ENCODE measurements at regions not wholly inside any gene's neighbourhood (a gene's known extent, or its start where the extent isn't known, plus 50 kb on each side); places are given as distances from the start of the nearest gene placed in this dataset.

DNA sequence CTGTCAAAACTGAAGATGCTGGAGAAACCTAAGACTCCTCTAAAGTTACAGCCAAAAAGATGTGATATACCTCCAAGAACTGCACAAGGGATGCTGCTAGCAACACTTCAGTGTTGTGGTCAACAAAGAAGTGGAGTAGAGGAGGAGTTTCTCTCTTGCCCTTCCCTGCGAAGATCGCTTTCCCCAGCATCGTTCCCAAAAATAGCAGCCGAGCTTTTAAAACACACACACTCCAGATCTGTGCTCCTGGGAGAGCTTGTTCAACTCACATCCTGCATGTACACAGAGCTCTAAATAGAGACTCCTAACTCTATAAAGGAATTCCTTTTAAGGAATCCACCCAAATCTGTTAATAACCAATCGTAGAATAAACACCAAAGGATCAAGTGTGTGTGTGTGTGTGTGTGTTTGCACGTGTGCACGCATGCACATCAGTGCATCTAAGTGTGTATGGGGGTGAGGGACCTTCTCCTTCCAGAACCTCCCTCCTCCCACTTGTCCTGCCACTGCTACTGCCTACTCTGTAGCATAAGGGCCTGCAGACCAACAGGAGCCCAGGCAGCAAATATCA, 58.5 kb downstream of the PSMG1 start:
- no peak for DNase-seq

- DNase-seq: no peak
Observed at GRCh38 chr21:39123375-39123774, 59.9 kb downstream of the PSMG1 start.

GRCh38 chr21:39121600-39122355, 61.5 kb downstream of the PSMG1 start:
- no peak for DNase-seq

DNA sequence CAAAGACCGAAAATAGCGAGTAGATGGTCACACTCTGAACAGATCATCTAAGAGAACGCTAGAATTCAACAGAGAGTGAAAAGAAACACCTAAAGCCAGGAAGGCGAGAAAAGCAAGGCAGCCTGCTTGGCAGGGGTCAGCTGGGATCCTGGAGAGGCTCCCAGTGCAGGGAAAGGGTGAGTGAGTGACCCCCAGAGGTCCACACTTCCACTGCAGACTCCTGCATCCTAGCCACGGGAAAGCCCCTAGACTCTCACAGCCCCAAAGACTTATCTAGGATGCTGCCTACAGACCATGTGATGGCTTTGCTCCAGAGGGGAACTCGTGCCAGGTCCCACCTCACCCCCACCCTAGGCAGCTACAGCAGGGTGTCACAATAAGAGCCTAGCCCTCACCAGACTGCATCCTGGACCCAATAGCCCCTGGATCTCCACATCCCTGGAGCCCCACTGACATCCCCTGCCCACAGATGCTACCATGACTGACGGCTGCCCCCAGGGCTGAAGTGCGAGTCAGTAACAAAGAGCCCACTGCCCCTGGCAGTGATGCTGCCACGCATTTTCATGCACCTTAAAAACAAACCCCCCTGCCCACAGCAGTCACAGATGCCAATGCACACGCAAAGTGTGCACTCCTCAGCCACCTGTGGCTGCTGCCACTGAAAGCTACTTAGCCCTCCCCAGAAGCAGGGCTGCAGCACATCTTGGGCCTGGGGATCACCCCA, 62.2 kb downstream of the PSMG1 start:
- DNase-seq: no peak

DNA sequence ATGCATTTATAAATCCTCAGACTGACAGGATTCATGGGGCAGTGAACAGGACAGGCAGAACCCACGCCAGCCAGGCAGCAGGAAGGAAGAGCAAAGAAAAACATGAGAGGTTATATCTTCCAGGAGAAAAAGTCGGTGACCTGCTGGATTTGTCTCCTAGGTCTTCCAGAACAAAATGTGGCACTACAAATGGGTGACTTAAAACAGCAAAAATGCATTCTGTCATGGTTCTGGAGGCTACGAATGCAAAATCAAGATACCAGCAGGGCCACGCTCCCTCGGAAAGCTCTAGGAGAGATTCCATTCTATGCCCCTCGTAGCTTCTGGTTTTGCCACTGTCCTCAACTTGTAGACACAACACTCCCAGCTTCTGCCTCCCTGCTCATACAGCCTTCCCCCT, 63.4 kb downstream of the PSMG1 start:
- no peak for DNase-seq

DNA sequence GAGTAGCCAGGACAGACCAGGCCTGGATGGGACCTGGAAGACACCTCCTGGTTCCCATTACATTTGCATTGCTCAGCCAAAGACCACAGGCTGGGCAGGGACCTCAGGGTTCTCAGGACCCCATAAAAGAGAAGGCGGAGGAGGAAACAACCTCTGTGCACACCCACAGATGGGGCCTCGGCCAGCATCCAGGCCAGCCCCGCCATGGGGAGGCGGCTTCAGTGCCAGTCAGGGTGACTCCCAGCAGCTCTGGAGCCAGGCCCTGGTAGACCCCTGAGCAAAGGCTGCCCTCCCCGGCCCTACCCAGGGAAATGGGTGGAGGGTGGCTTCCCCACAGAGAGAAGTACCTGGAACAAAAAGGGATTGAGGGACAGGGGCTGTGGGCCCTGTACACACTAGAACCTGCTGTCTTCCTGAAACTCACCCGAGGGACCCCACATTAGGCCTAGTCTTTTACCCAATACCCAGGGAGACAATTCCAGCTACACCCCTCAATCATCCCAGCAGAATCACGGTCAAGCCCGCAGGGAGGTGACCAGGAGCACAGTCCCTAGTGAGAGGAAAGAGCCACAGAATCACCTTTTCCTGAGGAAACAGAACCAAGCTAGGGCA, 64.5 kb downstream of the PSMG1 start:
- no peak for DNase-seq

DNA sequence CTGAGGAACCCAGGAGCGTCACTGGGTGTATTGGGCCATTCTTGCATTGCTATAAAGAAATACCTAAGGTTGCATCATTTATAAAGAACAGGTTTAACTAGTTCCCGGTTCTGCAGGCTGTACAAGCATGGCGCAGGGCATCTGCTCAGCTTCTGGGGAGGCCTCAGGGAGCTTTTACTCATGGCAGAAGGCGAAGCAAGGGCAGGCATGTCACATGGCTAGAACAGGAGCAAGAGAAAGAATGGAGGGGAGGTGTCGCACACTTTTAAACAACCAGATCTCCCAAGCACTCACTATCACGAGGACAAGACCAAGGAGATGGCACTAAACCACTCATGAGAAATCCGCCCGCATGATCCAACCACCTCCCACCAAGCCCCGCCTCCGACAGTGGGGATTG, 65.2 kb downstream of the PSMG1 start:
- DNase-seq: no peak

DNA sequence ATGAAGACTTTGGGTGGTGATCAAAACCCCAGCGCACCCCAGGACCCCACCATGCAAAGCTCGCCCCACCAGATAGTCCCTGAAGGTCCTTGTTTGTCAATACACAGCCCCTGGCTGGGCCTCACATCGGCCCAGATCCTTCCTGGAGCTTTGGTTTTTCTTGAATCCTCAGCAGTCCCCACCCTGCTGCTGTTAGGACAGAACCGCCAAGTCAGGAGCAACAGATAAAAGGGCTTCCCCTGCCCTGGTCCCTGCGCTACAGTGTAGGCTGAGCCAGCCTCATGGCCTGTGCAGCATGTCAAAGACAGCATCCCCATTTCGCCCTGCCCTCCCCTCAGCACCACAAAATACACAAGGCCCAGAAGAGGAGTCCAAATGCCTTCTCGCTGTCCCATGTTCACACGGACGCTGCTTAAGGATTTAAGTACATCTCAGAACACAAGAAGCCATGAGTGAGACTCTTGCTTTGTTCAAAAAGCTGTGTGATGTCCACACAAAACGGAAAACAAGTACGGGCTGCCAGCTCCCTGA, 65.7 kb downstream of the PSMG1 start:
- no peak for DNase-seq

DNA sequence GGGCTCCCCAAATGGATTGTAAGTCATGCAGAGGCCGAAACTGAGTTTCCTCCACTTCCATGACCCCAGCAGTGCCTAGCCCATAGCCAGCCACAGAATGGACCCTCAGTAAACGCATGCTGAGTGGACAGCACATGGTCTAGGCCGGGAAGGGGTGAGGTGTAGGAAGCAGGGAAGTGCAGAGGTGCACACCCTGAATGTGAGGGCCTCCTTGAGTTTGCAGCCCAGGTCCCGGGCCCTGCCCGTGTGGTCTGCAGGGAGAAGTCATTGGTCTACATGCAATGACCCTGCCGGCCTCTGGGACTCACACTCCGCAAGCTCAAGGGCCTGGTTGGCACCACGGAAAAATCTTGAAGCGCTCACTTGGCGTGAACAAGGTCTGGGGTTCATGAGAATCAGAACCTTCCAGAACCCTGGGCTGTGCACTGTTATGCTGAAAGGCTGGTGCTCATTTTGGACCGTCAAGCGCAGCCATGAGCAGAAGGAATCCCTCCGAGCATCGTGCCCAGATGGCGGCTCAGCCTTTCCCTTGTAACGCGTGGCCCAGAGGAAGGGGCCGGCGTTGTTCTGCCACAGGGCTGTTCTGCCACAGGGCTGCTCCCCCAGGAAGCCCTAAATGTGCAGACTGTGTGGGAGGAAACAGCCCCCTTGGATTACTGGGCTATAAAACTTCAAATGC, 66.4 kb downstream of the PSMG1 start:
- no peak for DNase-seq

- DNase-seq: no peak
Observed at GRCh38 chr21:39115576-39116235, 67.5 kb downstream of the PSMG1 start.

DNA sequence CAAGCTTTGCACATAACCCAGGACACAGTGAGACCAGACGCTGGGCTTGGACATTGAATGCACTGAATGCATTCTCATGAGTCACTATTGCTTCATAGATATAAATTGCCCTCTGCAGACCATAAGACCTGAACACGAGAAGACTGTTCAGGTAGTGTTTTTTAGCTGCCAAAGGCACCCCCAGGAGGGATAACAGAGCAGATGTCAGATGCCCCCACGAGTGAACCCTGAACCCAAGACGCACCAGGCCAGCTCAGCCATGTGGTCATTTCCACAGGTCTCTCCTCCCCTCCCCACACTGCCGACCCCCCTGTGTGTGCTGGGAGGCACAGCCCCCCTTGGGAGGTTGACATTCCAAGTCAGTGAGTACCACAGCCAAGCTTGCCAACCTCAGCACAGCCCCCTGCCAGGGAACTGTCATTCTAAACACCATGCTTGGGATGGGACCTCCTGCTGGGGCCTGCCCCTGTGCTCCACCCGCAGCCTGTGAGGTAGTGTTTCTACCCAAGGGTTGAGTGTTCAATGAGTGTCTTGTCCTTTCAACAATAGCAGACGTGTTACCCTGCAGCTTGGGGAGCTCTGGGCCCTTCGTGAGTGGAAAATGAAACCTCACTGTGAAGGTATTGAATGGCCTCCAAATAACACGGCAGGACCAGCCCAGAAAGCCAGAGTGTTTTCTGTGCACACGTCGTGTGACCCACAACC, 68.2 kb downstream of the PSMG1 start:
- DNase-seq: no peak

DNA sequence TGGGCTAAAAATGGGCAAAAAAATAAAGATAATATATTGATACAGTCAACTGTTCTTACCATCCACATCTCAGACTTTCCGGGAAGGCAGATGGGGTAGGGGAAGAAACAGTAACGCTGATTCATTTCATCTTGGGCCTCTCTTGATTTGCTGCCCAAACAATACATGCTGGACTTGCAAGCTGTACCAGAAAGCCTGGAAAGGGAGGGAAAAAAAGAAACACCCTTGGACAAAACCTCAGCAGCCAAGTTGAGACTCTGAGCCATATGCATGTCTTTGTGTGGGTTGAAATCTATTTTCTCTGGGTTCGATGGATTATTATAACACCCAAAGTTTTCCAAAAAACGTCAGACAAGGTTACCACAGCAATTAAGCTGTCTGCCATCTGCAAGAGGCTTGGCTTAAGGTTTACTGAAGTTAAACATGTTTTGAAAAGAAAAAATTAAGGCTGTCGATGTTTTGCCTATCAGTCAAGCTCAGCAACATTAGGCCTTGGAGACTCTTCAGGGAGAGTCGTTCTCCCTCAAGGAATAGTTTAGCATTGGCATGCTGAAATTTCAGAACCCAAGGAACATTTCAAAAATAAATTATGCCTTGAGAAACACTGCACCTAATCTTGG, 71.2 kb downstream of the PSMG1 start:
- DNase-seq: no peak

- no peak for DNase-seq
Observed at GRCh38 chr21:39110431-39110830, 72.8 kb downstream of the PSMG1 start.

DNA sequence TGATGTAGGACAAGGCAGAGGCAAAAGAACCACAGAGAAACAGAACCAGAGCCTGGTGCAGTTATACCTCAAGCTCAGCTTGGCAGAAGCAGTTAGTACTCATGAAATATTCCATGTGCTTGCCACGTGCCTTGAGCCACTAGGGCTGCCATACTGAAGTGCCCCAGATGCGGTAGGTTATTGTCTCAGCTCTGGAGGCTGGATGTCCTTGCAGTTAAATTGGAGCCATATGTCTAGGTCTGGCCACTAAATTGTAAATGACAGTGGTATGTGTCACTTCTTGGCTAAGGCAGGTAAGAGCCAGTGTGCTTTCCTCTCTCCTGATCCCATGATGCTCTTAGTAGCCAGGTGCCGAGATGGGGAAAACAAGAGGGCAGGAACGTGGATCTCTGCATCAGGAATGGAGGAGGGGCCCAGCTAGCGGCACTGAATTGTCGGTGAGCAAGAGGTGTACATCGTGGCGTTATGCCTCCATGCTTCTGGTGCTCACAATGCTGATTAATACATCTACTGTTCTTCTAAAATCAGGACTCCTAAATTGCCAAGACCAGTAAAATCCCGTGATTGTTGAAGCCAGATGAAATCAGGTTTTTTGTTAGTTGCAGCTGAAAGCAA, 73.5 kb downstream of the PSMG1 start:
- DNase-seq: no peak

GRCh38 chr21:39109163-39109530, 74.1 kb downstream of the PSMG1 start:
- no peak for DNase-seq

- DNase-seq: no peak
Observed at GRCh38 chr21:39108291-39109162, 74.7 kb downstream of the PSMG1 start.

DNA sequence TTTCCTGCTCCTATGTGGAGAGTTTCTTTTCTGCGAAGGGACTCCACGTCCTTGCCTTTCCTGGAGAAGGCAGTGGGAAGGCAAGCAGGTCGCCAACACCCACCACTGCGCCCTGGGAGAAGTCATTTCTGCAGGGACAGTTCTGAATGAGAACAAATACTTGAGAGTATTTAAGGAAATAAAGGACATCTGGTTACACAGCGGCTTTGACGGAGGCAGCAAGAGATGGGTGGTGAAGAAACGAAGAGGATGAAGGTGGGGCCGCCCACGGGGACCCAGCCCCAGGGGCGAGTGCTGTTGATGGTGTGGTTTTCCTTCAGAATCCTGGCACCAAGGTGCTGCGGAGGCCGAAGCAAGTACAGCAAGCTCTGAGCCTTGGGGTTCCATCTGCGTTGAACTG, 75.5 kb downstream of the PSMG1 start:
- no peak for DNase-seq

- DNase-seq: no peak
Observed at GRCh38 chr21:39106881-39107462, 76.3 kb downstream of the PSMG1 start.

DNA sequence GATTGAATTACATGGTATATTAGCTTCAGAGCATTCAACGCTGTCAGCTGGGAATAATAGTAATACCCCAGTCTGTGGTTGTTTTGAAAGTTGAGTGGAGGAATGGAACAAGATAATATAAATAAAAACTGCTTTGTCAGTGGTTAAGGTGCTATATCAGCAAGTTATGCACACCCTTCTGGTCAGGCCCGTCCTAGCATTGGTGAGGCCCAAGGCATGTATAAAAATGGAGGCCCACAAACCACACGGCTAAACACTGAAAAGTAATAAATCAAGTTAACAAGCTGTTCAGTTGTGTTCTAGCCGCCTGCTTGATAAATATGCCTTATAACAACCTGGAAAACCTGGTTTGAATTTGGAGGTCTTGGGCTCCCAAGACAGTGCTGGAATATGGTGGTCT, 77.4 kb downstream of the PSMG1 start:
- DNase-seq: no peak

Data from C1 segment of cervical spinal cord (tissue), 14 donors.